Fibroblast of lung (primary cell): ENCODE measurements at regions not wholly inside any gene's neighbourhood (a gene's known extent, or its start where the extent isn't known, plus 50 kb on each side); places are given as distances from the start of the nearest gene placed in this dataset.

ENCODE experiments used
- EZH2 ChIP-seq: IDR thresholded peaks from 2 replicates; pipeline ENCODE4 v1.5.1; 2012; ENCODE audit warnings: low read length, control low read depth, mild to moderate bottlenecking; ENCODE audit errors: missing control alignments
- TF ChIP-seq, protein P1 (sequence below), 2 donors: IDR thresholded peaks in 1 of 2; conservative IDR thresholded peaks in 1 of 2; 1 replicate in 1 of 2; 2 replicates in 1 of 2; pipeline ENCODE4 v1.5.1; 2011 to 2012; ENCODE audit warnings: low read length in 2 of 2, control low read depth in 1 of 2, inconsistent platforms in 1 of 2, low read depth in 1 of 2, mild to moderate bottlenecking in 1 of 2

- TF ChIP-seq, protein P1, sequence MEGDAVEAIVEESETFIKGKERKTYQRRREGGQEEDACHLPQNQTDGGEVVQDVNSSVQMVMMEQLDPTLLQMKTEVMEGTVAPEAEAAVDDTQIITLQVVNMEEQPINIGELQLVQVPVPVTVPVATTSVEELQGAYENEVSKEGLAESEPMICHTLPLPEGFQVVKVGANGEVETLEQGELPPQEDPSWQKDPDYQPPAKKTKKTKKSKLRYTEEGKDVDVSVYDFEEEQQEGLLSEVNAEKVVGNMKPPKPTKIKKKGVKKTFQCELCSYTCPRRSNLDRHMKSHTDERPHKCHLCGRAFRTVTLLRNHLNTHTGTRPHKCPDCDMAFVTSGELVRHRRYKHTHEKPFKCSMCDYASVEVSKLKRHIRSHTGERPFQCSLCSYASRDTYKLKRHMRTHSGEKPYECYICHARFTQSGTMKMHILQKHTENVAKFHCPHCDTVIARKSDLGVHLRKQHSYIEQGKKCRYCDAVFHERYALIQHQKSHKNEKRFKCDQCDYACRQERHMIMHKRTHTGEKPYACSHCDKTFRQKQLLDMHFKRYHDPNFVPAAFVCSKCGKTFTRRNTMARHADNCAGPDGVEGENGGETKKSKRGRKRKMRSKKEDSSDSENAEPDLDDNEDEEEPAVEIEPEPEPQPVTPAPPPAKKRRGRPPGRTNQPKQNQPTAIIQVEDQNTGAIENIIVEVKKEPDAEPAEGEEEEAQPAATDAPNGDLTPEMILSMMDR (conservative IDR thresholded peaks at IDR 0.05 in 1 of 2, IDR thresholded peaks at IDR 0.05 in 1 of 2; ENCODE audit: low read depth in 1 of 2, low read length in 2 of 2), result no peak
- TF ChIP-seq EZH2, result no peak
Observed at GRCh38 chr18:21991886-21992285, 177.5 kb upstream of the GATA6 start.
